ENCODE measurements at regions not wholly inside any gene's neighbourhood (a gene's known extent, or its start where the extent isn't known, plus 50 kb on each side); places are given as distances from the start of the nearest gene placed in this dataset.
"Not testable (repeated sequence)": the region's sequence is repeated elsewhere in the genome, so short reads cannot be mapped to it uniquely, and the experiment has no call there.

- no peak for DNase-seq
Observed at GRCh38 chr3:146715170-146715569, 110.0 kb upstream of the PLSCR5 start.

- no peak for DNase-seq
Observed at GRCh38 chr3:146712806-146713205, 107.7 kb upstream of the PLSCR5 start.

- DNase-seq, result no peak
Observed at GRCh38 chr3:146709969-146710368, 104.8 kb upstream of the PLSCR5 start.

DNA sequence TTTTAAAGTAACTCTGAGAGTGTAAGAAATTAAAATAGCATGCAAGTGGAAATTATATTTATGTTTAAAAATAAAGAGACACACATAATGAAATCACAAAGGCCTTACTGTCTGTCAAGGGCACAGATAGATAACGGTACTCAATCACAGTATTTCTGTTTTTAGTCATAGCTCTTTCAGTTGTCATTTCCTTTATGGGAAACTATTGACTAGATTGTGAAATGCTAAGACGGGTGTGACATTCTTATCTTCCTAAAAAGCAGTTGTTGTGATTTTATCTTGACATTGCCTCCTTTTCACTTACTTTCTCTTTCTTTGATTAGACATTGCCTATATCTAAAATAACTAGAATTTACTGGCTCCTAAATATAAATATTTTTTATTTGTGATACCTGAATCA, 100.1 kb upstream of the PLSCR5 start:
- no peak for DNase-seq

GRCh38 chr3:146702237-146702636, 97.1 kb upstream of the PLSCR5 start:
- no peak for DNase-seq

- DNase-seq, result no peak
Observed at GRCh38 chr3:146701246-146701645, 96.1 kb upstream of the PLSCR5 start.

- DNase-seq, result not testable (repeated sequence)
Observed at GRCh38 chr3:146700025-146700424, 94.9 kb upstream of the PLSCR5 start.

- DNase-seq, result no peak
Observed at GRCh38 chr3:146692254-146692653, 87.1 kb upstream of the PLSCR5 start.

GRCh38 chr3:146685050-146685814, 80.1 kb upstream of the PLSCR5 start:
- no peak for DNase-seq

DNA sequence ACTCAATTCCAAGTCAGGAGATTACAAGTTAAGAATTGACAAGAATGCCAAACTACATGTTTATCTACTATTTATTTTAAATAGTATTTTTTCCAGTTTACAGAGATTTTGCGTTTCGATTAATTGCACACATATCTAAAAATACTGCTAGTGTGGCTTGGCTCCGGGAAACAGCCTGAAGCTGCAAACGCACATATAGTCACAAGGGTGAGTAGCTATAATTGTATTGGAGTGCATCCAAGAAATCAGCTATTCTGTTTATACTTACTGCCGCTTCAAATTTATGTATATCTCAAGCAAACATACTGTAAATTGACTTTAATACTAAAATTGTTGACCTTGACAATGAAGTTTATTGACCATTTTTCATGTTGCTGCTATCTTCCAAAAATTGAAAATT, 77.0 kb upstream of the PLSCR5 start:
- no peak for DNase-seq

- no peak for DNase-seq
Observed at GRCh38 chr3:146680617-146681016, 75.5 kb upstream of the PLSCR5 start.

DNA sequence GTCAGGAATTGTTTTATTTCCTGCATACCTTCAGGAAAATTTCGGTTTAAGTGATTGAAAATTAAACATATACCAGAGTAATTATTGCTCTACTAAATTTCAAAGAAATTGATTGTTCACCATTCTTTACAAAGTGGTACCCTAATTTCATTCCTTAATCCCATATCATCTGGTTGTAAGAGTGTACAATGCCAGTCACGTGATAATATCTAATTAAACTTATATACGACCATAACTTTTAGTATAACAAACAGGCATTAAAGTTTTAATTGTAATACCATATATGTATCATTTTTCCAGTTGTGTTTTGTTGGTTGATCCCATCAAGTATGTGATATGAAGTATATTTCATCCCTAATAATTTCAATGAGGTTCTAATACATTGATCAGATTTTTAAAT, 74.8 kb upstream of the PLSCR5 start:
- DNase-seq, result no peak

DNA sequence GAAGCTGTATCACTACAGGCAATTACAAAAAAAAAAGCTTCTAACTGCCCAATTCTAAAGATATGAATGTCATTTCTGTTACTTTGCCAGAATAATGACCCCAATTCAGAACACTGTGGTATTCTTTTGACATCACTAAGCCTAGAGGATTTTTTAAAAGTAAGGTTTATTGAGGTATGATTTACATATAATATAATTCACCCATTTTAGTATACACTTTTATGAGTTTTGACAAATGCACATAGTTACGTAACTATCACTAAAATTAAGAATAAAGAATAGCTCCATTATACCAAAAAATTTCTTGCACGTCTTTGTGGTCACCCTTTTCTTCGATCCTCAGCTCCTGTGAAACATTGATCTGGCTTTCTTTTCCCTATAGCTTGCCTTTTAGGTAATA, 74.0 kb upstream of the PLSCR5 start:
- no peak for DNase-seq

- no peak for DNase-seq
Observed at GRCh38 chr3:146672941-146673340, 67.8 kb upstream of the PLSCR5 start.

GRCh38 chr3:146664403-146664802, 59.3 kb upstream of the PLSCR5 start:
- DNase-seq, result no peak

DNA sequence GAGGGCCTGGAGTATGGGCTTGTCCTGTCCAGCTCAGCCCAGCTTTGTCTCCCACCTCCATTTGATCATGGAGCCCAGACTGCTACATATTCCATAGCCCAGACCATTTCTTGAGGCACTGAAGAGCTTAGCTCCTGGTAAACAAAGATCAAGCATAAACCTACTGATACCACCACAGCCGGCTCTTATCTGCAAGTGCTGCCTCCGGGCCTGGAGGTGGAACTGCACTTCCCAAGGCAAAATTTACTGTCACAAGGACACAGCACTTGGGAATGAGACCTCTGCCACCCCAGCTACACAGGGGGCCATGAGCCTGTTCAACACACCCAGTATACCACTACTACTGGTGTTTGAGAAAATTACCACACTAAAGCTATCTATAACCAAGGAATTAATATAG, 53.7 kb upstream of the PLSCR5 start:
- no peak for DNase-seq

- DNase-seq, result peak; percentile 3
Observed at GRCh38 chr3:146655333-146655996, 50.3 kb upstream of the PLSCR5 start.

Data from NCI-H510A treated with DMSO at 0.1 percent for 48 hours (cell line).